HG03139 (cell line): ENCODE measurements at regions not wholly inside any gene's neighbourhood (a gene's known extent, or its start where the extent isn't known, plus 50 kb on each side); places are given as distances from the start of the nearest gene placed in this dataset.
"Not testable (repeated sequence)": the region's sequence is repeated elsewhere in the genome, so short reads cannot be mapped to it uniquely, and the experiment has no call there.

Experiments
- ATAC-seq: cut with Tn5 transposase; IDR thresholded peaks from one replicate; pipeline ENCODE4 v1.9.1; 2021; ENCODE audit not compliant: unreplicated experiment

DNA sequence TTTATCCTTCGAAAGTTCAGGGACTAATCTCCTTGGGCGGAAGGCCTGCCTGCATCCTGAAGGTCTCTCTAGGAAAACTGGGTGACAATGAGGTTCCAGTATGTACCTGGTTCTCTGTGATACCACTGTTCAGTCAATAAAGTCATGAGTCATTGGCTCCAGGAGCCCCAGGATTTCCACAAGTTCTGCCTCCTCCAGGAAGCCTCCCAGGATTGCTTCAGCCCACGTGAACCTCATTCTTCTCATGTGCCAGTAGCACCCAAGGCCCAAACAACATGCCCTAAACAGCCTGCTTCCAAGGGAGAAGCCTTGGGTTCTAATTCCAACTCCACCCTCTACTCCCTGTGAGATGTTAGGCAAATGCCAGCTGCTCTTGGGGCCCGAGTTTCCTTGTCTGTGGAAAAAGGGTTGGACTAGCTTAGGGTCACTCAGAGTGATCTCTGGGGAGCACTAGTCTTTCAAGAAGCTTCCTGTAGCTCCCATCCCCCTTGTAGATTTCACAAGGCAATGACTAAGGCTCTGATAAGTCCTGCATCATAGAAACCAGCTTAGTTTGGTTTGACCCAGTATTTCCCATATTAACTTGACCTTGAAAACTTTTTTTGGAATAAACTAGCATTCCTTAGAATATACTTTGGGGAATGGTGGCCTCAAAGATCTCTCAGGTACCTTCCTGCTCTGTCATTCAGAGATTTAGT is 118.3 kb upstream of the ATP2B2 start:
- no peak for ATAC-seq

GRCh38 chr3:10625323-10625722 is 119.9 kb upstream of the ATP2B2 start:
- ATAC-seq: no peak

- no peak for ATAC-seq
Measured at GRCh38 chr3:10627884-10628572, 122.6 kb upstream of the ATP2B2 start.

GRCh38 chr3:10628891-10629670 is 123.7 kb upstream of the ATP2B2 start:
- no peak for ATAC-seq

DNA sequence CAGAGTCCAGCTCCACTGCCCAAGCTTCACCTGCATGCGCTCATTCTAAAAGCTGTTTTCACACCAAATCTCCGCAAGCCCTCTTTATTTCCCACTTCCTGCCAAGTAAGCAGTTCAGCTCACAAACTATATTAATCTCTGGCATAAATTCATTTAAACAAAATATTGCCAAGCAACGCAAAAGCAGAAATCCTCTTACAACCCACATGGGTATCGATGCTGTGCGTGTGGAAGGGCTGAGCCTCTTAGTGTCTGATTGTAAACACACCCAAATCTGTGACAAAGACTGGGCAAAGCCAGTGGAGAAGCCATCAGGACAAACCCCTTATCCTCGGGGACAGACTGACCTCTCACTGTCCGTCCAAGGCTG is 124.3 kb upstream of the ATP2B2 start:
- ATAC-seq: no peak

GRCh38 chr3:10631224-10631623 is 125.8 kb upstream of the ATP2B2 start:
- no peak for ATAC-seq

DNA sequence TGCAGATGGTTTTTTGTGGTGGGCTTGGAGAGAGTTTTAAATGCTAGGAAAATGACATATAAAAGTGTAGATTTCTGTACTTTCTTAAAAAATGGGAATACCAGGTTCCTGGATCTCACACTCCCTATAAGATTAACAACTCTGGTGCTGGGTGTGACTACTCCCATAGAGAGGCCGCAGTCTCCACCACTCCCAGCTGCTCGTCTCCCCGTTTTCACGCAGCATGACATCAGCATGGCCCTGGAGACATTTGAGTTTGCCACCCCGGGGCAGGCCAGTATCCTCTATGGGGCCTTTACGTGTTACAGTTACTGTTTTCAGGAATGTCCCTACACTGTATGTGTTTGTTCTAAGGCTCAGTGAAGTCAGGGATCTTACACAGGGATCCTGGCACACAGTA is 126.7 kb upstream of the ATP2B2 start:
- no peak for ATAC-seq

- no peak for ATAC-seq
Measured at GRCh38 chr3:10632741-10633140, 127.4 kb upstream of the ATP2B2 start.

- ATAC-seq: no peak
Measured at GRCh38 chr3:10635446-10636076, 130.2 kb upstream of the ATP2B2 start.

GRCh38 chr3:10637342-10637741 is 132.0 kb upstream of the ATP2B2 start:
- ATAC-seq: no peak

- no peak for ATAC-seq
Measured at GRCh38 chr3:10638466-10638865, 133.1 kb upstream of the ATP2B2 start.

GRCh38 chr3:10641760-10642159 is 136.4 kb upstream of the ATP2B2 start:
- ATAC-seq: no peak

GRCh38 chr3:10644189-10644588 is 138.8 kb upstream of the ATP2B2 start:
- no peak for ATAC-seq

GRCh38 chr3:10645800-10646199 is 140.4 kb upstream of the ATP2B2 start:
- no peak for ATAC-seq

DNA sequence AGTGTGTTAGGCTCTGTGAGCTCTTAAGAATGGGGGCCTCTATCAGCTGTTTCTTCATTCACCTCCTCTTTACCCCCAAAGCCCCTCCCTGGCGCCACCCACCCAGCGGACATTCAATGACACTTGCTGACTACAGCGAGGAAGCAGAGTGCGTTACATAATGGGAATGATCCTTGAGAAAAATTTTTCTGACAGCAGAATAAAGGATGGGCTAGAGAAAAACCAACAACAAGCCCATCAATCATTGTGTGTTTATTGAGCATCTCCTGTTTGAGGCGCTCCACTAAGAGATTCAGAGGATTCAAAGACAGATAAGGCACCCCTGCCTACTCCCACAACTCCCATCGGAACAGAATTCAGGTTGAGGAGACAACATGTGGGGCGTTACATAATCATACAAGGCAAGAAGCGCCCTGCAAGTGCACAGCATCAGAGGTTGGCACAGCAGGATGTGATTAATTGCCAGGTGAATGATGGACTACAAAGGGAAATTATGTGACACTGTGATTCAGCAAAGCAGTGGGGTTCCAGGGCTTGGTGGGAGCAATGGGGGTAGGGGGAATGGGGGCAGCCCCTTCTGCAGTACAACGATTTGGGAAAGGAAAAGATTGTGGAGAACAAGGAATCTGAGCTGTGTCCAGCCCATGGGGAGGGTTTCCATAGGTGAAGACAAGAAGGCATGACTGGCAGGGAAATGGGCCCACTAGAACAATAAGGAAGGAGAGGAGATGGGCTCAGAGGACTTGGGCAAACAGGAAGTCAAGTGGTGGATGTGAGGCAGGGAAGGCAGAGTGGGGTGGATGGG is 141.3 kb upstream of the ATP2B2 start:
- no peak for ATAC-seq

DNA sequence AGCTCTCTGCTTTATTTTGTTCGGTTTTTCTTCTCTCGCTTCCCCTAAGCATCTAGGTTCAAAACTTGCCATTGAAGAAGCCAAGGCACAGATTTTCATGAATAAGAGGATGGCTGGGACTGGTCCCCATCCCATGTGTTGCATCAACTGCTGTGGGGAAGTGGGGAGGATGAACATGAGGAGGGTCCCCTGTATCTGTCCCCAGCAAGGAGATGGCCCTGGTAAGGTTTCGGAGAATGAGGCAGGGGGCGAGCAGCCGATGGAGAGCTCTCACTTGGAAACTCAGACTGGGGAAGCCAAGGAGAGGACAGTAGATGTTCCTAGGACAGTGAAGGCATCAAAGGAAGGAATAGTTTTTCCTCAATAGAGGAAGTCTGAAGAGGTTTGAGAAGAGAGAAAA is 142.0 kb upstream of the ATP2B2 start:
- no peak for ATAC-seq

- ATAC-seq: no peak
Measured at GRCh38 chr3:10648181-10648580, 142.8 kb upstream of the ATP2B2 start.

- not testable (repeated sequence) for ATAC-seq
Measured at GRCh38 chr3:10649463-10649862, 144.1 kb upstream of the ATP2B2 start.

- ATAC-seq: no peak
Measured at GRCh38 chr3:10651506-10651905, 146.1 kb upstream of the ATP2B2 start.

DNA sequence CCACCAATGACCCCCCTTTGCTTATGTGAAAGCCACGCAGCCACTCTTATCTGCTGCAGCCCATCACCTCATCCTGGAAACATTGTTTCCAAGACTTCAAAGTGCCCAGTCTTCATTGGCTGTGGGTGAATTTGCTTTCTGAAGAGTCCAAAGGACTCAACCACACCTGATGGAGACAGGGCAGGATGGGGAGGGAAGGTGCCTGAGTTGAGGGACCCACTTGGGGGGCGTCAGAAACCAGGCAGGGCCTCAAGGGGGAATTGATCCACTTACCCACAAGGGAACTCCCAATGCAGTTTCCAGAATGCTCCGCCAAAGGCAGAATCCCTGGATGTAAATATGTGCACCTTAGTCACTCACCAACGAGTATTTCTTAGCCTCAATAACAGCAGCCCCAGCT is 147.9 kb upstream of the ATP2B2 start:
- no peak for ATAC-seq
